ENCODE measurements at regions not wholly inside any gene's neighbourhood (a gene's known extent, or its start where the extent isn't known, plus 50 kb on each side); places are given as distances from the start of the nearest gene placed in this dataset.

DNA sequence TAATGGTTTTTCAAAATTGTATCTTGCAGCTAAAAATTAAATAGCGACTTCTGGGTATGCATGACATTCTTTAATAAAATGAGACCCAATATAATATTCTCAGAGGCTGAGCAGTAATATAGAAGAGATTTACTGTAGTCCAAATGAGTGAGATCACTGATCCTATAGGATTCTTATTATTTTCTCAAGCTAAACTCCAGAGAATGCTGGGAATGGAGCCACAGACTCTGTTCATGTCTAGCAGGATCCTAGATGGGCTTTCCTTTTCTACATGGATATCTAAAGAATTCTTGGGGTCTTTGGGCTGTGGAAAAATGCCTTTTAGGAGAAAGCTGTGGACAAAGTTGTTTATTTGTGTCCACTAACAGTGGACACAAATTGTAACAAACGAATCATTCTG lies 150.7 kb upstream of the ZNF644 start:
- no peak for DNase-seq (ENCODE audit: low read depth in 1 of 2, low spot score in 2 of 2)
- no peak overlapping the region for H3K14ac ChIP-seq (ENCODE audit: insufficient read length)
- no peak overlapping the region for H4K8ac ChIP-seq (ENCODE audit: extremely low read depth, insufficient read depth, low read length)
- 83% methylated on average over 2 of the region's 2 CpGs; no CpG with 5 or more reads in 1 of the 2 experiments for WGBS, 2 experiments (ENCODE audit: extremely low coverage in 1 of 2, insufficient coverage in 1 of 2, insufficient read length in 1 of 2, insufficient replicate concordance in 2 of 2, low coverage in 1 of 2, low lambda C conversion rate in 2 of 2, missing lambda C conversion rate in 1 of 2)
- H3K79me1 ChIP-seq (ENCODE audit: low read depth, low read length), result no peaks in the 10 kb centered on the region
- H2AFZ ChIP-seq (ENCODE audit: low read length), result no peak overlapping the region
- no peak overlapping the region for H2BK12ac ChIP-seq (ENCODE audit: low read depth, low read length)
- no peaks in the 10 kb centered on the region for H3K9me3 ChIP-seq (ENCODE audit: insufficient read depth in 2 of 2, low read depth in 1 of 2, low read length in 1 of 2)
- H3K23ac ChIP-seq (ENCODE audit: insufficient read length), result no peak overlapping the region
- no peaks in the 10 kb centered on the region for H4K20me1 ChIP-seq (replicated peaks in 1 of 2; ENCODE audit: control insufficient read depth in 1 of 2, insufficient read depth in 2 of 2, low read length in 2 of 2)
- H3K4me2 ChIP-seq (ENCODE audit: insufficient read depth in 1 of 2, low read depth in 2 of 2, low read length in 2 of 2), result no peak overlapping the region
- no peaks in the 10 kb centered on the region for H3K79me2 ChIP-seq (ENCODE audit: control insufficient read depth in 1 of 2, insufficient read depth in 2 of 2, low read length in 2 of 2)
- H3K4me1 ChIP-seq (replicated peaks in 1 of 4; ENCODE audit: control insufficient read depth in 3 of 4, insufficient read depth in 4 of 4, low read length in 3 of 4), result no peaks in the 10 kb centered on the region
- POLR2A ChIA-PET (ENCODE audit: partially characterized antibody), result no interaction called here
- H3K9ac ChIP-seq (replicated peaks in 1 of 4; ENCODE audit: extremely low read depth in 1 of 4, low read depth in 3 of 4, low read length in 3 of 4), result no peak overlapping the region
- no peak overlapping the region for H4K91ac ChIP-seq (replicated peaks; ENCODE audit: insufficient read length, low read length)
- H3K4ac ChIP-seq (replicated peaks; ENCODE audit: insufficient read length, low read depth, low read length), result no peak overlapping the region
- H3K23me2 ChIP-seq (ENCODE audit: low read depth, low read length), result no peaks in the 10 kb centered on the region
- H3K27me3 ChIP-seq (replicated peaks in 1 of 4; ENCODE audit: control insufficient read depth in 3 of 4, extremely low read depth in 1 of 4, insufficient read depth in 3 of 4, low read length in 3 of 4), result no peaks in the 10 kb centered on the region
- no peak for TF ChIP-seq CBX8 (IDR thresholded peaks at IDR 0.05; ENCODE audit: borderline replicate concordance, low read depth, low read length)
- no peak for TF ChIP-seq SP2 (IDR thresholded peaks at IDR 0.05; ENCODE audit: low read length)
- no peak for TF ChIP-seq CEBPB (IDR thresholded peaks at IDR 0.05; ENCODE audit: low read depth, low read length)
- no peak for TF ChIP-seq TEAD4 (IDR thresholded peaks at IDR 0.05; ENCODE audit: low read depth, low read length)
- TF ChIP-seq, protein P1, sequence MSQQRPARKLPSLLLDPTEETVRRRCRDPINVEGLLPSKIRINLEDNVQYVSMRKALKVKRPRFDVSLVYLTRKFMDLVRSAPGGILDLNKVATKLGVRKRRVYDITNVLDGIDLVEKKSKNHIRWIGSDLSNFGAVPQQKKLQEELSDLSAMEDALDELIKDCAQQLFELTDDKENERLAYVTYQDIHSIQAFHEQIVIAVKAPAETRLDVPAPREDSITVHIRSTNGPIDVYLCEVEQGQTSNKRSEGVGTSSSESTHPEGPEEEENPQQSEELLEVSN (IDR thresholded peaks at IDR 0.05), result no peak
- no peak for TF ChIP-seq SAP30 (IDR thresholded peaks at IDR 0.05; ENCODE audit: insufficient read depth, insufficient replicate concordance, low read length)
- no peak for TF ChIP-seq MAFK (IDR thresholded peaks at IDR 0.05; ENCODE audit: low read depth, low read length)
- TF ChIP-seq, protein P2, sequence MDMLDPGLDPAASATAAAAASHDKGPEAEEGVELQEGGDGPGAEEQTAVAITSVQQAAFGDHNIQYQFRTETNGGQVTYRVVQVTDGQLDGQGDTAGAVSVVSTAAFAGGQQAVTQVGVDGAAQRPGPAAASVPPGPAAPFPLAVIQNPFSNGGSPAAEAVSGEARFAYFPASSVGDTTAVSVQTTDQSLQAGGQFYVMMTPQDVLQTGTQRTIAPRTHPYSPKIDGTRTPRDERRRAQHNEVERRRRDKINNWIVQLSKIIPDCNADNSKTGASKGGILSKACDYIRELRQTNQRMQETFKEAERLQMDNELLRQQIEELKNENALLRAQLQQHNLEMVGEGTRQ (IDR thresholded peaks at IDR 0.05; ENCODE audit: low read length), result no peak
- no peak for TF ChIP-seq POLR2A (IDR thresholded peaks at IDR 0.05; ENCODE audit: control extremely low read depth in 1 of 2, low read depth in 2 of 2, low read length in 2 of 2)
- H3K27ac ChIP-seq (ENCODE audit: low read depth, low read length), result no peak overlapping the region
- CTCF ChIA-PET (ENCODE audit: partially characterized antibody), result interaction anchor here (1.3 to 7.8 kb wide), 5 partner anchors 7 to 111 kb away, joined by 3 to 56 read pairs (median 6); no protein-coding TSS in a partner anchor
- no peak overlapping the region for H2BK120ac ChIP-seq (replicated peaks; ENCODE audit: low read depth, low read length)
- H2AK5ac ChIP-seq (ENCODE audit: low read depth, low read length), result no peak overlapping the region
- H3K4me3 ChIP-seq (ENCODE audit: extremely low read depth in 1 of 4, insufficient read depth in 2 of 4, low read depth in 3 of 4, low read length in 4 of 4), result no peak overlapping the region
- H2BK15ac ChIP-seq (ENCODE audit: low read length), result no peak overlapping the region
- no peak overlapping the region for H3K18ac ChIP-seq (ENCODE audit: extremely low read depth, low read length)
- no peak overlapping the region for H3K56ac ChIP-seq (replicated peaks; ENCODE audit: insufficient read length, low read depth, low read length)
- no peak for FAIRE-seq
- H3K36me3 ChIP-seq (ENCODE audit: control insufficient read depth in 2 of 4, insufficient read depth in 4 of 4, low read length in 3 of 4), result no peaks in the 10 kb centered on the region
- no peak overlapping the region for H2BK5ac ChIP-seq (ENCODE audit: low read depth, low read length)
- no peak overlapping the region for H4K5ac ChIP-seq (ENCODE audit: insufficient read length, low read depth, low read length)
- no peak overlapping the region for H2BK20ac ChIP-seq (ENCODE audit: low read length)

All from H1 (cell line).